ENCODE measurements at regions not wholly inside any gene's neighbourhood (a gene's known extent, or its start where the extent isn't known, plus 50 kb on each side); places are given as distances from the start of the nearest gene placed in this dataset.

- no peak for FAIRE-seq
- no peak overlapping the region for H3K27ac ChIP-seq (ENCODE audit: low read depth, low read length)
- H2BK5ac ChIP-seq (ENCODE audit: low read depth, low read length): no peak overlapping the region
- no peak overlapping the region for H2AFZ ChIP-seq (ENCODE audit: low read length)
- H3K23me2 ChIP-seq (ENCODE audit: low read depth, low read length): no peaks in the 10 kb centered on the region
- no peak overlapping the region for H3K23ac ChIP-seq (ENCODE audit: insufficient read length)
- no peak overlapping the region for H3K14ac ChIP-seq (ENCODE audit: insufficient read length)
- H2BK20ac ChIP-seq (ENCODE audit: low read length): no peak overlapping the region
- no peaks in the 10 kb centered on the region for H3K79me1 ChIP-seq (ENCODE audit: low read depth, low read length)
- H2BK12ac ChIP-seq (ENCODE audit: low read depth, low read length): no peak overlapping the region
- no peaks in the 10 kb centered on the region for H3K4me1 ChIP-seq (replicated peaks in 1 of 4; ENCODE audit: control insufficient read depth in 3 of 4, insufficient read depth in 4 of 4, low read length in 3 of 4)
- H3K79me2 ChIP-seq (ENCODE audit: control insufficient read depth in 1 of 2, insufficient read depth in 2 of 2, low read length in 2 of 2): no peaks in the 10 kb centered on the region
- no peak overlapping the region for H4K91ac ChIP-seq (replicated peaks; ENCODE audit: insufficient read length, low read length)
- 82% methylated on average over 2 of the region's 2 CpGs; no CpG with 5 or more reads in 1 of the 2 experiments for WGBS, 2 experiments (ENCODE audit: extremely low coverage in 1 of 2, insufficient coverage in 1 of 2, insufficient read length in 1 of 2, insufficient replicate concordance in 2 of 2, low coverage in 1 of 2, low lambda C conversion rate in 2 of 2, missing lambda C conversion rate in 1 of 2)
- H3K27me3 ChIP-seq (replicated peaks in 1 of 4; ENCODE audit: control insufficient read depth in 3 of 4, extremely low read depth in 1 of 4, insufficient read depth in 3 of 4, low read length in 3 of 4): no peaks in the 10 kb centered on the region
- H3K56ac ChIP-seq (replicated peaks; ENCODE audit: insufficient read length, low read depth, low read length): no peak overlapping the region
- ChIA-PET POLR2A (ENCODE audit: partially characterized antibody) (no interaction called here), CTCF (ENCODE audit: partially characterized antibody) (interaction anchor here (1.8 kb wide), 1 partner anchor 50 kb away, joined by 6 read pairs; no protein-coding TSS in a partner anchor)
- no peak overlapping the region for H3K18ac ChIP-seq (ENCODE audit: extremely low read depth, low read length)
- no peak overlapping the region for H3K4ac ChIP-seq (replicated peaks; ENCODE audit: insufficient read length, low read depth, low read length)
- no peaks in the 10 kb centered on the region for H3K36me3 ChIP-seq (ENCODE audit: control insufficient read depth in 2 of 4, insufficient read depth in 4 of 4, low read length in 3 of 4)
- no peak overlapping the region for H4K8ac ChIP-seq (ENCODE audit: extremely low read depth, insufficient read depth, low read length)
- H3K4me3 ChIP-seq (ENCODE audit: extremely low read depth in 1 of 4, insufficient read depth in 2 of 4, low read depth in 3 of 4, low read length in 4 of 4): no peak overlapping the region
- no peak overlapping the region for H3K9ac ChIP-seq (replicated peaks in 1 of 4; ENCODE audit: extremely low read depth in 1 of 4, low read depth in 3 of 4, low read length in 3 of 4)
- no peaks in the 10 kb centered on the region for H3K9me3 ChIP-seq (ENCODE audit: insufficient read depth in 2 of 2, low read depth in 1 of 2, low read length in 1 of 2)
- no peak overlapping the region for H4K5ac ChIP-seq (ENCODE audit: insufficient read length, low read depth, low read length)
- no peak overlapping the region for H2BK15ac ChIP-seq (ENCODE audit: low read length)
- H2BK120ac ChIP-seq (replicated peaks; ENCODE audit: low read depth, low read length): no peak overlapping the region
- DNase-seq (ENCODE audit: low read depth in 1 of 2, low spot score in 2 of 2): no peak
- H4K20me1 ChIP-seq (replicated peaks in 1 of 2; ENCODE audit: control insufficient read depth in 1 of 2, insufficient read depth in 2 of 2, low read length in 2 of 2): no peaks in the 10 kb centered on the region
- no peak overlapping the region for H2AK5ac ChIP-seq (ENCODE audit: low read depth, low read length)
- H3K4me2 ChIP-seq (ENCODE audit: insufficient read depth in 1 of 2, low read depth in 2 of 2, low read length in 2 of 2): no peak overlapping the region
- no peak for TF ChIP-seq E2F6 (IDR thresholded peaks at IDR 0.05)
- no peak for TF ChIP-seq MAFK (IDR thresholded peaks at IDR 0.05; ENCODE audit: low read depth, low read length)
- no peak for TF ChIP-seq GABPA (IDR thresholded peaks at IDR 0.05; ENCODE audit: borderline replicate concordance, insufficient read depth, low read length)
- TF ChIP-seq RNF2 (IDR thresholded peaks at IDR 0.05; ENCODE audit: borderline replicate concordance, low read depth, low read length, missing control alignments, poor library complexity, severe bottlenecking): no peak
- no peak for TF ChIP-seq CTCF (IDR thresholded peaks at IDR 0.05; ENCODE audit: control extremely low read depth in 1 of 3, insufficient read depth in 1 of 3, low read depth in 1 of 3, low read length in 3 of 3)
- TF ChIP-seq SUZ12 (IDR thresholded peaks at IDR 0.05; ENCODE audit: low read length): no peak
- TF ChIP-seq ATF2 (IDR thresholded peaks at IDR 0.05; ENCODE audit: low read length): no peak
- TF ChIP-seq BRCA1 (IDR thresholded peaks at IDR 0.05; ENCODE audit: low read depth, low read length): no peak
Measured at GRCh38 chr7:94338921-94339371, 55.7 kb upstream of the COL1A2 start.

All from H1 (cell line).